ENCODE measurements at regions not wholly inside any gene's neighbourhood (a gene's known extent, or its start where the extent isn't known, plus 50 kb on each side); places are given as distances from the start of the nearest gene placed in this dataset.
"Not testable (repeated sequence)": the region's sequence is repeated elsewhere in the genome, so short reads cannot be mapped to it uniquely, and the experiment has no call there.

GRCh38 chr5:18489703-18490102, 855.4 kb downstream of the TAF11L14 start:
- no peak for DNase-seq

GRCh38 chr5:18491349-18491748, 857.1 kb downstream of the TAF11L14 start:
- no peak for DNase-seq

- DNase-seq = no peak
These were observed 860.9 kb downstream of the TAF11L14 start for GRCh38 chr5:18495157-18495556.

GRCh38 chr5:18496041-18496440, 861.8 kb downstream of the TAF11L14 start:
- DNase-seq = no peak

GRCh38 chr5:18497089-18497488, 862.8 kb downstream of the TAF11L14 start:
- DNase-seq = no peak

GRCh38 chr5:18503797-18504328, 869.6 kb downstream of the TAF11L14 start:
- DNase-seq = no peak

- DNase-seq = no peak
These were observed 872.9 kb downstream of the TAF11L14 start for GRCh38 chr5:18507114-18507513.

- DNase-seq = no peak
These were observed 883.6 kb downstream of the TAF11L14 start for GRCh38 chr5:18517641-18518380.

GRCh38 chr5:18523380-18523779, 889.1 kb downstream of the TAF11L14 start:
- no peak for DNase-seq

GRCh38 chr5:18526792-18527405, 892.6 kb downstream of the TAF11L14 start:
- DNase-seq = no peak

- no peak for DNase-seq
These were observed 898.9 kb downstream of the TAF11L14 start for GRCh38 chr5:18533137-18533536.

- no peak for DNase-seq
These were observed 899.9 kb downstream of the TAF11L14 start for GRCh38 chr5:18534119-18534518.

- DNase-seq = not testable (repeated sequence)
These were observed 901.5 kb downstream of the TAF11L14 start for GRCh38 chr5:18535753-18536152.

- DNase-seq = no peak
These were observed 910.2 kb downstream of the TAF11L14 start for GRCh38 chr5:18544421-18544820.

- no peak for DNase-seq
These were observed 912.3 kb downstream of the TAF11L14 start for GRCh38 chr5:18546591-18546990.

GRCh38 chr5:18551716-18552115, 917.5 kb downstream of the TAF11L14 start:
- no peak for DNase-seq

GRCh38 chr5:18553269-18553668, 919.0 kb downstream of the TAF11L14 start:
- DNase-seq = no peak

- DNase-seq = no peak
These were observed 926.3 kb downstream of the TAF11L14 start for GRCh38 chr5:18560602-18561001.

GRCh38 chr5:18563853-18564252, 929.6 kb downstream of the TAF11L14 start:
- DNase-seq = no peak

GRCh38 chr5:18566671-18567070, 932.4 kb downstream of the TAF11L14 start:
- no peak for DNase-seq

GRCh38 chr5:18576586-18576985, 942.3 kb downstream of the TAF11L14 start:
- no peak for DNase-seq

- no peak for DNase-seq
These were observed 966.9 kb downstream of the TAF11L14 start for GRCh38 chr5:18601185-18601584.

- DNase-seq = no peak
These were observed 968.1 kb downstream of the TAF11L14 start for GRCh38 chr5:18602402-18602801.

- no peak for DNase-seq
These were observed 970.9 kb downstream of the TAF11L14 start for GRCh38 chr5:18605186-18605585.

Measured in right hindlimb (tissue), 1 donor.